CD14-positive monocyte (primary cell): ENCODE measurements at regions not wholly inside any gene's neighbourhood (a gene's known extent, or its start where the extent isn't known, plus 50 kb on each side); places are given as distances from the start of the nearest gene placed in this dataset.

Experiments used
- DNase-seq, 3 donors: peaks; one replicate each; pipeline ENCODE4 v3.0.0-alpha.2; 2011 to 2022
- H2AFZ ChIP-seq: 2 replicates; pipeline ENCODE4 v1.6.0; 2012; ENCODE audit warnings: mild to moderate bottlenecking, low read depth, low read length, inconsistent platforms; ENCODE audit not compliant: insufficient read depth, poor library complexity, severe bottlenecking
- H3K27ac ChIP-seq, 2 donors: 1 replicate in 1 of 2; 2 replicates in 1 of 2; pipeline ENCODE4 v1.5.1; 2012 to 2013; ENCODE audit warnings: low read length in 2 of 2, control low read depth in 1 of 2, inconsistent platforms in 1 of 2, low read depth in 1 of 2, mild to moderate bottlenecking in 1 of 2
- H3K27me3 ChIP-seq, 2 donors: one replicate each; pipeline versions ENCODE4 v1.6.0 to v1.6.1; 2011 to 2013; ENCODE audit warnings: low read length in 2 of 2; ENCODE audit not compliant: control insufficient read depth in 2 of 2, insufficient read depth in 2 of 2
- H3K36me3 ChIP-seq, 2 donors: replicated peaks in 1 of 2; 1 replicate in 1 of 2; 2 replicates in 1 of 2; pipeline versions ENCODE4 v1.5.1 to v1.6.1; 2012 to 2013; ENCODE audit warnings: low read length in 2 of 2, control low read depth in 1 of 2, inconsistent platforms in 1 of 2, mild to moderate bottlenecking in 1 of 2; ENCODE audit not compliant: insufficient read depth in 2 of 2, control insufficient read depth in 1 of 2
- H3K4me1 ChIP-seq, 2 donors: 1 replicate in 1 of 2; 2 replicates in 1 of 2; pipeline versions ENCODE4 v1.5.1 to v1.6.1; 2012 to 2013; ENCODE audit warnings: low read length in 2 of 2, control low read depth in 1 of 2, inconsistent platforms in 1 of 2, mild to moderate bottlenecking in 1 of 2, moderate library complexity in 1 of 2; ENCODE audit not compliant: insufficient read depth in 2 of 2, control insufficient read depth in 1 of 2
- H3K4me2 ChIP-seq: replicated peaks from 2 replicates; pipeline ENCODE3; 2012; ENCODE audit warnings: low read length, moderate library complexity, mild to moderate bottlenecking; ENCODE audit not compliant: poor library complexity, severe bottlenecking; ENCODE audit errors: extremely low read depth
- H3K4me3 ChIP-seq, 3 experiments: fragments of 200-600 bp in 1 of 3; sonication (generic) in 1 of 3; replicated peaks in 1 of 3; 1 replicate in 2 of 3; 2 replicates in 1 of 3; pipeline ENCODE4 v1.5.1; 2011 to 2013; ENCODE audit warnings: low read length in 3 of 3, mild to moderate bottlenecking in 3 of 3, control low read depth in 2 of 3, low read depth in 2 of 3, inconsistent platforms in 1 of 3, moderate library complexity in 1 of 3
- H3K79me2 ChIP-seq: 2 replicates; pipeline ENCODE4 v1.6.0; 2012; ENCODE audit warnings: mild to moderate bottlenecking, control low read depth, inconsistent platforms, low read length, moderate library complexity; ENCODE audit not compliant: insufficient read depth
- H3K9ac ChIP-seq: 2 replicates; pipeline ENCODE4 v1.6.0; 2017; ENCODE audit warnings: low read length, mild to moderate bottlenecking; ENCODE audit not compliant: insufficient read depth, poor library complexity, severe bottlenecking
- H3K9me3 ChIP-seq, 2 donors: replicated peaks in 1 of 2; 1 replicate in 1 of 2; 2 replicates in 1 of 2; pipeline versions ENCODE4 v1.5.1 to v1.6.1; 2012 to 2013; ENCODE audit warnings: low read length in 2 of 2, control low read depth in 1 of 2; ENCODE audit not compliant: control insufficient read depth in 1 of 2, insufficient read depth in 1 of 2
- H4K20me1 ChIP-seq: 2 replicates; pipeline ENCODE4 v1.6.0; 2012; ENCODE audit warnings: mild to moderate bottlenecking, low read length, control low read depth, moderate library complexity; ENCODE audit not compliant: insufficient read depth
- H3K27ac Mint-ChIP-seq, 7 donors: one replicate each; pipeline ENCODE4 v1.8.0; 2020; ENCODE audit warnings: mild to moderate bottlenecking in 7 of 7, mixed read lengths in 7 of 7, moderate library complexity in 6 of 7, inconsistent platforms in 2 of 7
- H3K27me3 Mint-ChIP-seq, 3 donors: one replicate each; pipeline ENCODE4 v1.8.0; 2021 to 2022; ENCODE audit warnings: low read depth in 3 of 3, mild to moderate bottlenecking in 3 of 3, mixed read lengths in 3 of 3, moderate library complexity in 3 of 3, inconsistent platforms in 1 of 3
- H3K36me3 Mint-ChIP-seq, 2 donors: one replicate each; pipeline ENCODE4 v1.8.0; 2020; ENCODE audit warnings: mixed read lengths in 2 of 2, inconsistent platforms in 1 of 2, mild to moderate bottlenecking in 1 of 2
- H3K4me1 Mint-ChIP-seq: one replicate; pipeline ENCODE4 v1.8.0; 2020; ENCODE audit warnings: mild to moderate bottlenecking, mixed read lengths
- H3K4me3 Mint-ChIP-seq, 2 donors: one replicate each; pipeline ENCODE4 v1.8.0; 2020; ENCODE audit warnings: mild to moderate bottlenecking in 2 of 2, mixed read lengths in 2 of 2, moderate library complexity in 1 of 2
- H3K9me3 Mint-ChIP-seq, 7 donors: one replicate each; pipeline ENCODE4 v1.8.0; 2020 to 2022; ENCODE audit warnings: mixed read lengths in 7 of 7, mild to moderate bottlenecking in 6 of 7, moderate library complexity in 6 of 7, inconsistent platforms in 2 of 7
- CTCF ChIP-seq: fragments of 200-600 bp; IDR thresholded peaks from one replicate; pipeline ENCODE4 v1.8.0; 2022; ENCODE audit warnings: antibody characterized with exemption, mild to moderate bottlenecking
- WGBS: methylation state at CpG from one replicate; pipeline ENCODE4 v1.1.5; 2013; ENCODE audit warnings: missing lambda C conversion rate; ENCODE audit not compliant: insufficient coverage; 5-methylcytosine and 5-hydroxymethylcytosine counted together
- intact Hi-C, 2 donors: fragments of 100-400 bp; cut with micrococcal nuclease; formaldehyde crosslinking; loops; one replicate each; pipeline versions ENCODE4 v1.15.0 to v1.15.1; 2023

GRCh38 chr10:111211241-111211640 is 134.4 kb downstream of the ADRA2A start:
- no peak for TF ChIP-seq CTCF
- DNase-seq, result no peak
- Mint-ChIP-seq H3K27ac (no peak overlapping the region), H3K4me3 (no peak overlapping the region), H3K27me3 (peaks cover 1 to 5% (median 2%) of the 10 kb centered on the region in 3 donors), H3K36me3 (no peaks in the 10 kb centered on the region), H3K9me3 (no peaks in the 10 kb centered on the region), H3K4me1 (no peaks in the 10 kb centered on the region)
- 100% methylated on average over 1 of the region's 3 CpGs for WGBS
- Histone ChIP-seq H3K27me3 (no peaks in the 10 kb centered on the region), H3K9ac (no peak overlapping the region), H3K36me3 (no peaks in the 10 kb centered on the region), H4K20me1 (no peaks in the 10 kb centered on the region), H3K4me1 (no peaks in the 10 kb centered on the region), H2AFZ (no peak overlapping the region), H3K4me2 (no peak overlapping the region), H3K79me2 (no peaks in the 10 kb centered on the region), H3K9me3 (no peaks in the 10 kb centered on the region), H3K27ac (no peak overlapping the region), H3K4me3 (no peak overlapping the region)
- intact Hi-C loops, result no loop called here

GRCh38 chr10:111211706-111212105 is 134.9 kb downstream of the ADRA2A start:
- no peaks in the 10 kb centered on the region for H3K9me3 Mint-ChIP-seq
- no peak overlapping the region for H3K4me3 Mint-ChIP-seq
- Histone ChIP-seq H2AFZ (no peak overlapping the region), H3K27ac (no peak overlapping the region), H3K27me3 (no peaks in the 10 kb centered on the region), H3K4me3 (no peak overlapping the region), H3K9ac (no peak overlapping the region), H3K4me1 (no peaks in the 10 kb centered on the region), H3K36me3 (no peaks in the 10 kb centered on the region), H4K20me1 (no peaks in the 10 kb centered on the region), H3K79me2 (no peaks in the 10 kb centered on the region), H3K9me3 (no peaks in the 10 kb centered on the region), H3K4me2 (no peak overlapping the region)
- TF ChIP-seq CTCF, result no peak
- intact Hi-C loops, result no loop called here
- no peaks in the 10 kb centered on the region for H3K4me1 Mint-ChIP-seq
- H3K36me3 Mint-ChIP-seq, result no peaks in the 10 kb centered on the region
- no CpG with 5 or more reads among the region's 3 CpGs for WGBS
- DNase-seq, result no peak
- peaks cover 1 to 6% (median 2%) of the 10 kb centered on the region in 3 donors for H3K27me3 Mint-ChIP-seq
- H3K27ac Mint-ChIP-seq, result no peak overlapping the region
